K562 (cell line): ENCODE measurements at regions not wholly inside any gene's neighbourhood (a gene's known extent, or its start where the extent isn't known, plus 50 kb on each side); places are given as distances from the start of the nearest gene placed in this dataset.

ENCODE experiments used
- ARHGAP35 ChIP-seq: fragments of 450-650 bp; IDR thresholded peaks from 2 replicates; pipeline ENCODE4 v1.6.1; 2018; ENCODE audit not compliant: partially characterized antibody
- ATF7 ChIP-seq: fragments of 450-650 bp; IDR thresholded peaks from 2 replicates; pipeline ENCODE4 v1.7.1; 2014; ENCODE audit warnings: mild to moderate bottlenecking, moderate library complexity
- GABPA ChIP-seq: fragments of 200-800 bp; sonication (Bioruptor generic); conservative IDR thresholded peaks from 2 replicates; pipeline ENCODE4 v1.6.1; 2016; ENCODE audit warnings: low read depth, missing genetic modification characterization, missing compliant biosample characterization
- GABPB1 ChIP-seq: sonication (generic); formaldehyde crosslinking; IDR thresholded peaks from 2 replicates; pipeline ENCODE4 v1.8.0; 2022; ENCODE audit warnings: mild to moderate bottlenecking, missing genetic modification reagents
- HDAC1 ChIP-seq, 2 experiments: fragments of 450-650 bp; IDR thresholded peaks; 2 replicates each; pipeline ENCODE4 v1.6.1; 2016 to 2017; ENCODE audit warnings: inconsistent platforms in 1 of 2, mild to moderate bottlenecking in 1 of 2, moderate library complexity in 1 of 2
- HOXB6 ChIP-seq: fragments of 250-450 bp; sonication (Bioruptor Pico); IDR thresholded peaks from 2 replicates; pipeline ENCODE4 v1.5.1; 2022; ENCODE audit warnings: mild to moderate bottlenecking, borderline replicate concordance
- MCM2 ChIP-seq: fragments of 450-650 bp; IDR thresholded peaks from 2 replicates; pipeline ENCODE4 v1.6.1; 2017; ENCODE audit warnings: low read depth, mild to moderate bottlenecking
- PPARD ChIP-seq: fragments of 250-450 bp; sonication (Bioruptor Pico); IDR thresholded peaks from 2 replicates; pipeline ENCODE4 v1.8.0; 2022; ENCODE audit warnings: inconsistent platforms, mild to moderate bottlenecking, moderate library complexity
- RB1 ChIP-seq: fragments of 450-650 bp; IDR thresholded peaks from 2 replicates; pipeline ENCODE4 v1.6.1; 2017; ENCODE audit warnings: low read depth, mild to moderate bottlenecking
- SNIP1 ChIP-seq: fragments of 450-650 bp; IDR thresholded peaks from 2 replicates; pipeline ENCODE4 v1.7.1; 2017; ENCODE audit warnings: low read depth, mild to moderate bottlenecking
- SRSF3 ChIP-seq: fragments of 200-400 bp; formaldehyde crosslinking; IDR thresholded peaks from 2 replicates; pipeline ENCODE4 v1.6.1; 2016; ENCODE audit warnings: mild to moderate bottlenecking, low read length, moderate library complexity; ENCODE audit not compliant: insufficient read depth
- TAF7 ChIP-seq: fragments of 450-650 bp; IDR thresholded peaks from 2 replicates; pipeline ENCODE4 v1.6.1; 2016; ENCODE audit warnings: missing genetic modification characterization, missing compliant biosample characterization
- YY1 ChIP-seq, 3 experiments: IDR thresholded peaks; 2 replicates each; pipeline ENCODE4 v1.6.1; 2011; ENCODE audit warnings: low read length in 2 of 3, mild to moderate bottlenecking in 2 of 3, moderate library complexity in 2 of 3, borderline replicate concordance in 1 of 3, control low read depth in 1 of 3, low read depth in 1 of 3; ENCODE audit not compliant: insufficient read depth in 3 of 3, insufficient replicate concordance in 2 of 3, control insufficient read depth in 1 of 3, insufficient read length in 1 of 3; ENCODE audit errors: extremely low read depth in 1 of 3
- ZBED1 ChIP-seq: IDR thresholded peaks from 2 replicates; pipeline ENCODE4 v1.6.1; 2014
- ZNF133 ChIP-seq: fragments of 250-450 bp; sonication (Bioruptor Pico); IDR thresholded peaks from 2 replicates; pipeline ENCODE4 v1.4.0; 2020; ENCODE audit warnings: mild to moderate bottlenecking
- ZNF23 ChIP-seq: fragments of 250-450 bp; sonication (Bioruptor Pico); IDR thresholded peaks from 2 replicates; pipeline ENCODE4 v1.4.0; 2020; ENCODE audit warnings: mild to moderate bottlenecking
- ZNF354B ChIP-seq: fragments of 250-450 bp; sonication (Bioruptor Pico); IDR thresholded peaks from 2 replicates; pipeline ENCODE4 v1.4.0; 2020
- ZNF76 ChIP-seq: fragments of 250-450 bp; sonication (Bioruptor Pico); IDR thresholded peaks from 2 replicates; pipeline ENCODE4 v1.4.0; 2020; ENCODE audit warnings: mild to moderate bottlenecking, moderate library complexity, borderline replicate concordance
- ZNF785 ChIP-seq: fragments of 250-450 bp; sonication (Bioruptor Pico); IDR thresholded peaks from 2 replicates; pipeline ENCODE4 v1.4.0; 2020; ENCODE audit warnings: mild to moderate bottlenecking
- TF ChIP-seq, protein P1 (sequence below): fragments of 200-400 bp; formaldehyde crosslinking; IDR thresholded peaks from 2 replicates; pipeline ENCODE4 v1.6.1; 2017; ENCODE audit warnings: mild to moderate bottlenecking, low read depth, low read length, moderate library complexity
- TF ChIP-seq, protein P2 (sequence below): fragments of 450-650 bp; IDR thresholded peaks from 2 replicates; pipeline ENCODE4 v1.6.1; 2017; ENCODE audit warnings: antibody characterized with exemption, mild to moderate bottlenecking
- TF ChIP-seq, protein P3 (sequence below): fragments of 250-450 bp; sonication (Bioruptor Pico); IDR thresholded peaks from 2 replicates; pipeline ENCODE4 v1.8.0; 2021; ENCODE audit warnings: mild to moderate bottlenecking, moderate library complexity

DNA sequence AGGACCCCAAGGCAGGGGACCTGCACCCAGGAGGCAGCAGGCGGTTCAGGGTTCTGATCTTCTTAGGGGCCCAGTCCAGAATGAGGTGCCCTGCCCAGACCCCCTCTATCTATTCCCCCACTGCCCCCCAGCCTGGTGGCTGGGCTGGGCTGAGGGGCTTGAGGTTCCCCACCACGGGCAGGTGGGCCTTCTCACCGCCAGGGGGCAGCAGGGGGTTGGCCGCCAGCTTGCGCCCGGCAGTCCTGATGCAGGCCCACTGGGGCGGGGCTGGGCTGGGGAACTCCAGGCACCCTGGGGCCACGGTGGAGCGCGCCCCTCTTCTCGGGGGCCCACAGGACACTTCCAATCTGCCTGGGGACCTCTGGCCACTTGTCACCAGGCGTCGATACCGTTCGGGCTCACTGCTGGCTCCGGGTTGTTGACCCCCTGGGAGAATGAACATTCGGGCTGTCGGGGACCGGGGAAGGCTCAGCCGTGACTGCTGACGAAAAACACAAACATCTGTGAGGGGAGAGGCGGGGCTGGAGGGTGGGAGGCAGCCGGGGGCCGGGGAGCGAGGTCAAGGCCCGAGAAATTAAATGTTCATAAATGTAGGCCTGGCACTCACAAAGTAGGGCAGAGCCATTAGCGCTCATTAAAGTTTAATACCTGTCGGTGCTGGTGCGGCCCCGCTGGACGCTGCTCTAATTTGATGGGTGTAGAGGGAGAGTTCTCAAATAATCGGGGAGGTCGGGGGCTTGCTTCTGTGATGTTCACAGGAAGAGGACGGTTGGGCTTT lies 219.3 kb upstream of the GSE1 start (continued):
- TF ChIP-seq, protein P1, sequence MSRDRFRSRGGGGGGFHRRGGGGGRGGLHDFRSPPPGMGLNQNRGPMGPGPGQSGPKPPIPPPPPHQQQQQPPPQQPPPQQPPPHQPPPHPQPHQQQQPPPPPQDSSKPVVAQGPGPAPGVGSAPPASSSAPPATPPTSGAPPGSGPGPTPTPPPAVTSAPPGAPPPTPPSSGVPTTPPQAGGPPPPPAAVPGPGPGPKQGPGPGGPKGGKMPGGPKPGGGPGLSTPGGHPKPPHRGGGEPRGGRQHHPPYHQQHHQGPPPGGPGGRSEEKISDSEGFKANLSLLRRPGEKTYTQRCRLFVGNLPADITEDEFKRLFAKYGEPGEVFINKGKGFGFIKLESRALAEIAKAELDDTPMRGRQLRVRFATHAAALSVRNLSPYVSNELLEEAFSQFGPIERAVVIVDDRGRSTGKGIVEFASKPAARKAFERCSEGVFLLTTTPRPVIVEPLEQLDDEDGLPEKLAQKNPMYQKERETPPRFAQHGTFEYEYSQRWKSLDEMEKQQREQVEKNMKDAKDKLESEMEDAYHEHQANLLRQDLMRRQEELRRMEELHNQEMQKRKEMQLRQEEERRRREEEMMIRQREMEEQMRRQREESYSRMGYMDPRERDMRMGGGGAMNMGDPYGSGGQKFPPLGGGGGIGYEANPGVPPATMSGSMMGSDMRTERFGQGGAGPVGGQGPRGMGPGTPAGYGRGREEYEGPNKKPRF = no peak
- TF ChIP-seq YY1 (IDR thresholded peaks at IDR 0.05; ENCODE audit: borderline replicate concordance in 1 of 3, control insufficient read depth in 1 of 3, extremely low read depth in 1 of 3, insufficient read depth in 3 of 3, insufficient read length in 1 of 3, insufficient replicate concordance in 2 of 3, low read depth in 1 of 3, low read length in 2 of 3) (peak in 2 of 3 experiments; percentile 48 to 58), ZNF133 (CRISPR knock-in tag) (no peak), SRSF3 (no peak), ARHGAP35 (no peak), GABPA (no peak), HDAC1 (IDR thresholded peaks at IDR 0.05) (no peak), TAF7 (tag) (no peak), ATF7 (peak; percentile 49; the same call in 1 of the 2 replicates), ZNF785 (CRISPR knock-in tag) (no peak), ZBED1 (no peak), MCM2 (no peak), ZNF23 (CRISPR knock-in tag) (no peak), GABPB1 (CRISPR knock-in tag) (peak; percentile 70), SNIP1 (no peak), ZNF76 (CRISPR knock-in tag) (no peak), PPARD (no peak), RB1 (peak; percentile 84), HOXB6 (CRISPR knock-in tag) (no peak), ZNF354B (CRISPR knock-in tag) (no peak)
- TF ChIP-seq, protein P2, sequence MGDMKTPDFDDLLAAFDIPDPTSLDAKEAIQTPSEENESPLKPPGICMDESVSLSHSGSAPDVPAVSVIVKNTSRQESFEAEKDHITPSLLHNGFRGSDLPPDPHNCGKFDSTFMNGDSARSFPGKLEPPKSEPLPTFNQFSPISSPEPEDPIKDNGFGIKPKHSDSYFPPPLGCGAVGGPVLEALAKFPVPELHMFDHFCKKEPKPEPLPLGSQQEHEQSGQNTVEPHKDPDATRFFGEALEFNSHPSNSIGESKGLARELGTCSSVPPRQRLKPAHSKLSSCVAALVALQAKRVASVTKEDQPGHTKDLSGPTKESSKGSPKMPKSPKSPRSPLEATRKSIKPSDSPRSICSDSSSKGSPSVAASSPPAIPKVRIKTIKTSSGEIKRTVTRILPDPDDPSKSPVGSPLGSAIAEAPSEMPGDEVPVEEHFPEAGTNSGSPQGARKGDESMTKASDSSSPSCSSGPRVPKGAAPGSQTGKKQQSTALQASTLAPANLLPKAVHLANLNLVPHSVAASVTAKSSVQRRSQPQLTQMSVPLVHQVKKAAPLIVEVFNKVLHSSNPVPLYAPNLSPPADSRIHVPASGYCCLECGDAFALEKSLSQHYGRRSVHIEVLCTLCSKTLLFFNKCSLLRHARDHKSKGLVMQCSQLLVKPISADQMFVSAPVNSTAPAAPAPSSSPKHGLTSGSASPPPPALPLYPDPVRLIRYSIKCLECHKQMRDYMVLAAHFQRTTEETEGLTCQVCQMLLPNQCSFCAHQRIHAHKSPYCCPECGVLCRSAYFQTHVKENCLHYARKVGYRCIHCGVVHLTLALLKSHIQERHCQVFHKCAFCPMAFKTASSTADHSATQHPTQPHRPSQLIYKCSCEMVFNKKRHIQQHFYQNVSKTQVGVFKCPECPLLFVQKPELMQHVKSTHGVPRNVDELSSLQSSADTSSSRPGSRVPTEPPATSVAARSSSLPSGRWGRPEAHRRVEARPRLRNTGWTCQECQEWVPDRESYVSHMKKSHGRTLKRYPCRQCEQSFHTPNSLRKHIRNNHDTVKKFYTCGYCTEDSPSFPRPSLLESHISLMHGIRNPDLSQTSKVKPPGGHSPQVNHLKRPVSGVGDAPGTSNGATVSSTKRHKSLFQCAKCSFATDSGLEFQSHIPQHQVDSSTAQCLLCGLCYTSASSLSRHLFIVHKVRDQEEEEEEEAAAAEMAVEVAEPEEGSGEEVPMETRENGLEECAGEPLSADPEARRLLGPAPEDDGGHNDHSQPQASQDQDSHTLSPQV = peak; percentile 44; the same call in 1 of the 2 replicates
- TF ChIP-seq, protein P3, sequence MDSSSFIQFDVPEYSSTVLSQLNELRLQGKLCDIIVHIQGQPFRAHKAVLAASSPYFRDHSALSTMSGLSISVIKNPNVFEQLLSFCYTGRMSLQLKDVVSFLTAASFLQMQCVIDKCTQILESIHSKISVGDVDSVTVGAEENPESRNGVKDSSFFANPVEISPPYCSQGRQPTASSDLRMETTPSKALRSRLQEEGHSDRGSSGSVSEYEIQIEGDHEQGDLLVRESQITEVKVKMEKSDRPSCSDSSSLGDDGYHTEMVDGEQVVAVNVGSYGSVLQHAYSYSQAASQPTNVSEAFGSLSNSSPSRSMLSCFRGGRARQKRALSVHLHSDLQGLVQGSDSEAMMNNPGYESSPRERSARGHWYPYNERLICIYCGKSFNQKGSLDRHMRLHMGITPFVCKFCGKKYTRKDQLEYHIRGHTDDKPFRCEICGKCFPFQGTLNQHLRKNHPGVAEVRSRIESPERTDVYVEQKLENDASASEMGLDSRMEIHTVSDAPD (CRISPR knock-in tag) = no peak
